CD4-positive, alpha-beta T cell (primary cell): ENCODE measurements at regions not wholly inside any gene's neighbourhood (a gene's known extent, or its start where the extent isn't known, plus 50 kb on each side); places are given as distances from the start of the nearest gene placed in this dataset.
A peak's percentile ranks its signal among the peaks of the same experiment; 100 is the strongest.

Experiments
- ATAC-seq: fragments of 200-7000 bp; cut with Tn5 transposase; one replicate; pipeline ENCODE4 v1.10.0; 2022; ENCODE audit warnings: mild to moderate bottlenecking; ENCODE audit not compliant: poor library complexity
- CTCF ChIA-PET: fragments of 350-600 bp; sonication (Branson Sonifier 250); formaldehyde crosslinking; loops from one replicate; lab custom pipeline; 2021; ENCODE audit warnings: antibody characterized with exemption, inconsistent platforms; lab: Charles Lee
- POLR2A ChIA-PET: fragments of 350-600 bp; sonication (Branson Sonifier 250); formaldehyde crosslinking; loops from one replicate; lab custom pipeline; 2021; ENCODE audit warnings: antibody characterized with exemption, inconsistent platforms; lab: Charles Lee
- DNase-seq, 14 experiments: peaks; one replicate each; pipeline ENCODE4 v3.0.0-alpha.2; 2013 to 2020; ENCODE audit warnings: mixed read lengths in 2 of 14
- H3K27ac ChIP-seq, 2 donors: one replicate each; pipeline versions ENCODE4 v1.5.1 to v1.7.0; 2013; ENCODE audit warnings: low read length in 2 of 2, low read depth in 1 of 2, mild to moderate bottlenecking in 1 of 2
- H3K27me3 ChIP-seq, 2 experiments: 1 replicate in 1 of 2; 2 replicates in 1 of 2; pipeline versions ENCODE4 v1.6.1 to v1.7.0; 2013; ENCODE audit warnings: low read length in 2 of 2, control low read depth in 1 of 2, mild to moderate bottlenecking in 1 of 2, moderate library complexity in 1 of 2; ENCODE audit not compliant: insufficient read depth in 2 of 2, control insufficient read depth in 1 of 2
- H3K36me3 ChIP-seq: one replicate; pipeline ENCODE4 v1.6.1; 2013; ENCODE audit warnings: low read length, control low read depth; ENCODE audit not compliant: insufficient read depth
- H3K4me1 ChIP-seq: one replicate; pipeline ENCODE4 v1.6.1; 2013; ENCODE audit warnings: low read length, control low read depth; ENCODE audit not compliant: insufficient read depth
- H3K4me3 ChIP-seq: one replicate; pipeline ENCODE4 v1.5.1; 2013; ENCODE audit warnings: mild to moderate bottlenecking, low read length, moderate library complexity
- H3K9me3 ChIP-seq, 2 experiments: 1 replicate in 1 of 2; 2 replicates in 1 of 2; pipeline versions ENCODE4 v1.6.1 to v1.7.0; 2013; ENCODE audit warnings: low read length in 2 of 2, mild to moderate bottlenecking in 2 of 2, control low read depth in 1 of 2, moderate library complexity in 1 of 2; ENCODE audit not compliant: control insufficient read depth in 1 of 2, insufficient read depth in 1 of 2
- H3K27ac Mint-ChIP-seq: one replicate; pipeline ENCODE4 v1.8.0; 2020; ENCODE audit warnings: mixed read lengths
- H3K27me3 Mint-ChIP-seq: one replicate; pipeline ENCODE4 v1.8.0; 2021; ENCODE audit warnings: mixed read lengths
- H3K36me3 Mint-ChIP-seq: one replicate; pipeline ENCODE4 v1.8.0; 2021; ENCODE audit warnings: low read depth, mixed read lengths
- H3K4me1 Mint-ChIP-seq: one replicate; pipeline ENCODE4 v1.8.0; 2021; ENCODE audit warnings: low read depth, mixed read lengths
- H3K4me3 Mint-ChIP-seq: one replicate; pipeline ENCODE4 v1.8.0; 2020; ENCODE audit warnings: mild to moderate bottlenecking, mixed read lengths
- H3K9me3 Mint-ChIP-seq: one replicate; pipeline ENCODE4 v1.8.0; 2020; ENCODE audit warnings: mixed read lengths
- intact Hi-C, 2 experiments: fragments of 100-400 bp; cut with DNase I in 1 of 2; cut with micrococcal nuclease in 1 of 2; formaldehyde crosslinking; loops; one replicate each; pipeline versions ENCODE4 v1.15.1 to v1.9.0; 2023 to 2025; cut with DNase I, micrococcal nuclease
- TF ChIP-seq, protein P1 (sequence below): fragments of 200-600 bp; IDR thresholded peaks from one replicate; pipeline ENCODE4 v1.8.0; 2022; ENCODE audit warnings: antibody characterized with exemption, mild to moderate bottlenecking

DNA sequence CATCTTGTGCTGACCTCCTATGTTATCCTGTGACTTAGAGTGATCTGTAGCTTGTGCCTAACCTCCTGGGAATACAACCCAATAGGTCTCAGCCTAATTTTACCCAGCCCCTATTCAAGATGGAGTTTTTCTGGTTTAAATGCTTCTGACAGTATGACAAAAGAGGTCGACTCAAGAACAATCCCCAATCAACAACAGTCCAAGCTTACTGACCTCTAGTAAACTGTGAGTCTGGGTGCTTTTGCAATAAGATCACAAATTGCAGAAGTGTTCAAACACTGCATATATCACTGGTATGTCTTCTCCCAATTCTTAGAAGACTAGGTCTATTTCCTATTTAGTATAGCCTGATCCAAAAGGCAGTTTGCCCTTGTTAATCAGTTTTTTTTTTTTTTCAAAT lies 323.5 kb upstream of the PTGER4 start:
- Mint-ChIP-seq H3K36me3 (no peaks in the 10 kb centered on the region), H3K4me3 (no peak overlapping the region), H3K4me1 (no peaks in the 10 kb centered on the region), H3K27me3 (no peaks in the 10 kb centered on the region), H3K27ac (no peak overlapping the region), H3K9me3 (peaks cover 1% of the 10 kb centered on the region)
- ATAC-seq (no peak), DNase-seq (peak in 1 of 14 experiments; percentile 16)
- Histone ChIP-seq H3K27ac (no peak overlapping the region), H3K4me1 (no peaks in the 10 kb centered on the region), H3K4me3 (no peak overlapping the region), H3K9me3 (peaks cover 0 to 11% of the 10 kb centered on the region in 2 experiments), H3K36me3 (no peaks in the 10 kb centered on the region), H3K27me3 (no peaks in the 10 kb centered on the region)
- intact Hi-C loops, result no loop called here
- ChIA-PET POLR2A (no interaction called here), CTCF (interaction anchor here (0.6 kb wide), 2 partner anchors 31 to 1395 kb away, joined by 3 read pairs; no protein-coding TSS in a partner anchor)
- TF ChIP-seq, protein P1, sequence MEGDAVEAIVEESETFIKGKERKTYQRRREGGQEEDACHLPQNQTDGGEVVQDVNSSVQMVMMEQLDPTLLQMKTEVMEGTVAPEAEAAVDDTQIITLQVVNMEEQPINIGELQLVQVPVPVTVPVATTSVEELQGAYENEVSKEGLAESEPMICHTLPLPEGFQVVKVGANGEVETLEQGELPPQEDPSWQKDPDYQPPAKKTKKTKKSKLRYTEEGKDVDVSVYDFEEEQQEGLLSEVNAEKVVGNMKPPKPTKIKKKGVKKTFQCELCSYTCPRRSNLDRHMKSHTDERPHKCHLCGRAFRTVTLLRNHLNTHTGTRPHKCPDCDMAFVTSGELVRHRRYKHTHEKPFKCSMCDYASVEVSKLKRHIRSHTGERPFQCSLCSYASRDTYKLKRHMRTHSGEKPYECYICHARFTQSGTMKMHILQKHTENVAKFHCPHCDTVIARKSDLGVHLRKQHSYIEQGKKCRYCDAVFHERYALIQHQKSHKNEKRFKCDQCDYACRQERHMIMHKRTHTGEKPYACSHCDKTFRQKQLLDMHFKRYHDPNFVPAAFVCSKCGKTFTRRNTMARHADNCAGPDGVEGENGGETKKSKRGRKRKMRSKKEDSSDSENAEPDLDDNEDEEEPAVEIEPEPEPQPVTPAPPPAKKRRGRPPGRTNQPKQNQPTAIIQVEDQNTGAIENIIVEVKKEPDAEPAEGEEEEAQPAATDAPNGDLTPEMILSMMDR, result no peak

- H3K4me1 ChIP-seq, result no peaks in the 10 kb centered on the region
- TF ChIP-seq, protein P1, result no peak
- H3K27me3 ChIP-seq, result no peaks in the 10 kb centered on the region
- POLR2A ChIA-PET, result no interaction called here
- Mint-ChIP-seq H3K9me3 (peaks cover 2% of the 10 kb centered on the region), H3K36me3 (no peaks in the 10 kb centered on the region), H3K27ac (no peak overlapping the region), H3K27me3 (no peaks in the 10 kb centered on the region), H3K4me3 (no peak overlapping the region), H3K4me1 (no peaks in the 10 kb centered on the region)
- intact Hi-C loops, result no loop called here
- H3K9me3 ChIP-seq, result peaks cover 0 to 11% of the 10 kb centered on the region in 2 experiments
- ATAC-seq (no peak), DNase-seq (no peak)
- H3K27ac ChIP-seq, result no peak overlapping the region
- H3K36me3 ChIP-seq, result no peaks in the 10 kb centered on the region
- CTCF ChIA-PET, result interaction anchor here (0.6 kb wide), 1 partner anchor 1395 kb away, joined by 3 read pairs; no protein-coding TSS in a partner anchor
- H3K4me3 ChIP-seq, result no peak overlapping the region
Observed at GRCh38 chr5:40355846-40356245, 323.9 kb upstream of the PTGER4 start.

DNA sequence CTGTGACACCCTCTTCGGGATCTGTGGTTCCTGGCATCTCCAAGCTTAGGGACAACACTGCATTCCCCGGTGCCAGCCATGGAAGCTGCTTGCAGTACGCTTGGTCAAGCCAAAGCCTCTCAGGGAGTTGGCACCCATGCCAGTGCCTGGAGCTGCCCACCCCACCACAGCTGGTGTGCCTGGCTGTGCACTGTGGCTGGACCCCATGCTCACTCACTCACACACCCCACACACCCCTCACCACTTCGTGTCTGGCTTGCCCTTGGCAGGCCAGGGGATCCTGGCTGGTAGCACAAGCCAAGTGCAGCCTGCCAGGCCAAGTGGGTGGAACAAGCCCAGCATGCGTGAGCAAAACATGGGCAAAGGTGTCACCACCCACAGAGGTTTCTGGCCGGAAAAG lies 324.5 kb upstream of the PTGER4 start:
- H3K4me3 ChIP-seq, result no peak overlapping the region
- H3K4me1 ChIP-seq, result no peaks in the 10 kb centered on the region
- H3K27ac ChIP-seq, result no peak overlapping the region
- H3K9me3 ChIP-seq, result peaks cover 6 to 11% of the 10 kb centered on the region in 2 experiments
- CTCF ChIA-PET, result no interaction called here
- Mint-ChIP-seq H3K36me3 (no peaks in the 10 kb centered on the region), H3K4me1 (no peaks in the 10 kb centered on the region), H3K9me3 (peaks cover 6% of the 10 kb centered on the region), H3K27ac (no peak overlapping the region), H3K27me3 (no peaks in the 10 kb centered on the region), H3K4me3 (no peak overlapping the region)
- intact Hi-C loops, result no loop called here
- DNase-seq, result no peak
- POLR2A ChIA-PET, result no interaction called here
- H3K36me3 ChIP-seq, result no peaks in the 10 kb centered on the region
- no peaks in the 10 kb centered on the region for H3K27me3 ChIP-seq
- TF ChIP-seq, protein P1, result no peak
- no peak for ATAC-seq
